ENCODE measurements at regions not wholly inside any gene's neighbourhood (a gene's known extent, or its start where the extent isn't known, plus 50 kb on each side); places are given as distances from the start of the nearest gene placed in this dataset.

GRCh38 chr12:105944628-105945027 is 194.1 kb downstream of the NUAK1 start:
- no peak overlapping the region for H3K4me3 ChIP-seq (replicated peaks in 1 of 2; ENCODE audit: low read depth in 1 of 2, low read length in 2 of 2)
- 0 out of 2 replicates have a peak, but pooled peaks cover 4% of the 10 kb centered on the region for H3K27me3 ChIP-seq (ENCODE audit: insufficient read depth, low read length)
- DNase-seq (ENCODE audit: low read depth, low spot score) (no peak), ATAC-seq (no peak)
- H3K79me2 ChIP-seq (ENCODE audit: insufficient read depth, low read length), result no peaks in the 10 kb centered on the region
- no peaks in the 10 kb centered on the region for H4K20me1 ChIP-seq (ENCODE audit: insufficient read depth)
- intact Hi-C loops (cut with micrococcal nuclease), result no loop called here
- H3K9me3 ChIP-seq (ENCODE audit: control insufficient read depth in 1 of 2, insufficient read depth in 1 of 2, low read depth in 1 of 2, low read length in 2 of 2), result 0 out of 4 replicates have a peak, but pooled peaks cover 0 to 4% of the 10 kb centered on the region in 2 experiments
- TF ChIP-seq CTCF (IDR thresholded peaks at IDR 0.05 in 2 of 3, conservative IDR thresholded peaks at IDR 0.05 in 1 of 3; ENCODE audit: borderline replicate concordance in 1 of 3, insufficient read depth in 1 of 3, low read depth in 2 of 3, low read length in 2 of 3) (no peak), ELF1 (IDR thresholded peaks at IDR 0.05; ENCODE audit: borderline replicate concordance, low read depth) (no peak), POLR2AphosphoS5 (IDR thresholded peaks at IDR 0.05; ENCODE audit: low read depth, low read length) (no peak), ZNF274 (IDR thresholded peaks at IDR 0.05; ENCODE audit: low read depth, low read length) (no peak), CBX3 (IDR thresholded peaks at IDR 0.05; ENCODE audit: low read depth) (no peak), EGR1 (IDR thresholded peaks at IDR 0.05; ENCODE audit: low read depth) (no peak), EZH2 (IDR thresholded peaks at IDR 0.05) (no peak), MAX (IDR thresholded peaks at IDR 0.05) (no peak), REST (IDR thresholded peaks at IDR 0.05; ENCODE audit: low read depth) (no peak), SRF (IDR thresholded peaks at IDR 0.05; ENCODE audit: low read depth) (no peak), ATF3 (IDR thresholded peaks at IDR 0.05) (no peak), FOSL1 (IDR thresholded peaks at IDR 0.05; ENCODE audit: low read depth) (no peak), YY1 (IDR thresholded peaks at IDR 0.05; ENCODE audit: extremely low read depth, insufficient replicate concordance, low read depth, low read length) (no peak), EZH2phosphoT487 (IDR thresholded peaks at IDR 0.05; ENCODE audit: borderline replicate concordance) (no peak), RAD21 (IDR thresholded peaks at IDR 0.05; ENCODE audit: low read depth) (no peak), ZFX (IDR thresholded peaks at IDR 0.05) (no peak), TCF7L2 (IDR thresholded peaks at IDR 0.05; ENCODE audit: borderline replicate concordance, extremely low read depth, insufficient read depth, insufficient read length) (no peak), JUND (IDR thresholded peaks at IDR 0.05) (no peak), SP1 (IDR thresholded peaks at IDR 0.05; ENCODE audit: low read depth) (no peak)
- ChIA-PET RAD21 (ENCODE audit: low non-redundant PET in 1 of 2, low total read pairs in 2 of 2, uncharacterized antibody in 2 of 2, unreplicated experiment in 2 of 2) (interaction anchor here in 1 of 2 experiments (0.7 kb wide), 1 partner anchor 516 kb away, joined by 4 read pairs; no protein-coding TSS in a partner anchor), POLR2A (no interaction called here), CTCF (no interaction called here)
- no peak overlapping the region for H3K27ac ChIP-seq (ENCODE audit: low read depth, low read length)
- H3K4me2 ChIP-seq (ENCODE audit: low read length), result no peak overlapping the region
- H3K4me1 ChIP-seq (ENCODE audit: control insufficient read depth in 1 of 2, insufficient read depth in 2 of 2, low read length in 2 of 2), result no peaks in the 10 kb centered on the region
- H3K36me3 ChIP-seq (ENCODE audit: control insufficient read depth in 1 of 2, insufficient read depth in 2 of 2, low read length in 2 of 2), result no peaks in the 10 kb centered on the region
- H3K9me2 ChIP-seq (ENCODE audit: insufficient read depth), result no peaks in the 10 kb centered on the region
- BruUV-seq (replicated peaks), result no TSS peak
- no peak overlapping the region for H3K9ac ChIP-seq (ENCODE audit: low read length)
- H2AFZ ChIP-seq (ENCODE audit: low read depth, low read length, poor library complexity, severe bottlenecking), result no peak overlapping the region
